Heart right ventricle (tissue), 16 donors: ENCODE measurements at regions not wholly inside any gene's neighbourhood (a gene's known extent, or its start where the extent isn't known, plus 50 kb on each side); places are given as distances from the start of the nearest gene placed in this dataset.

Experiments
- ATAC-seq, 8 donors: fragments of 200-7000 bp; cut with Tn5 transposase; one replicate each; pipeline ENCODE4 v1.9.1; 2020; ENCODE audit warnings: mild to moderate bottlenecking in 8 of 8, moderate library complexity in 8 of 8, moderate number of reproducible peaks in 1 of 8
- DNase-seq, 2 donors: peaks; one replicate each; pipeline ENCODE4 v3.0.0-alpha.2; 2020
- H3K27ac ChIP-seq, 10 donors: fragments of 200-600 bp; sonication (generic) in 2 of 10; one replicate each; pipeline versions ENCODE4 v1.5.0 to v1.8.0; 2020 to 2022; ENCODE audit warnings: mild to moderate bottlenecking in 3 of 10
- H3K27me3 ChIP-seq, 7 donors: fragments of 200-600 bp; one replicate each; pipeline ENCODE4 v1.8.0; 2021 to 2022; ENCODE audit warnings: mild to moderate bottlenecking in 2 of 7
- H3K36me3 ChIP-seq, 9 donors: fragments of 200-600 bp; sonication (generic) in 1 of 9; one replicate each; pipeline versions ENCODE4 v1.5.0 to v1.8.0; 2020 to 2022; ENCODE audit warnings: mild to moderate bottlenecking in 2 of 9
- H3K4me1 ChIP-seq, 9 donors: fragments of 200-600 bp; sonication (generic) in 1 of 9; one replicate each; pipeline versions ENCODE4 v1.5.0 to v1.8.0; 2020 to 2022; ENCODE audit warnings: mild to moderate bottlenecking in 4 of 9
- H3K4me3 ChIP-seq, 10 donors: fragments of 200-600 bp; sonication (generic) in 2 of 10; one replicate each; pipeline versions ENCODE4 v1.5.0 to v1.8.0; 2020 to 2022; ENCODE audit warnings: mild to moderate bottlenecking in 7 of 10, moderate library complexity in 2 of 10
- H3K9me3 ChIP-seq, 11 donors: fragments of 200-600 bp in 10 of 11; sonication (generic) in 2 of 11; one replicate each; pipeline versions ENCODE4 v1.5.0 to v1.8.0; 2013 to 2022; ENCODE audit warnings: mild to moderate bottlenecking in 2 of 11, control low read depth in 1 of 11, moderate library complexity in 1 of 11
- CTCF ChIP-seq, 9 donors: fragments of 200-600 bp; sonication (generic) in 2 of 9; IDR thresholded peaks; one replicate each; pipeline versions ENCODE4 v1.5.0 to v1.8.0; 2021 to 2022; ENCODE audit warnings: antibody characterized with exemption in 9 of 9, mild to moderate bottlenecking in 5 of 9, moderate library complexity in 1 of 9
- WGBS, 2 donors: extraction: QIAGEN DNeasy Blood & Tissue Kit; methylation state at CpG; one replicate each; pipeline ENCODE4 v1.1.7; 2013; ENCODE audit warnings: inconsistent platforms in 1 of 2; 5-methylcytosine and 5-hydroxymethylcytosine counted together
- intact Hi-C, 10 donors: fragments of 100-400 bp; cut with DNase I; formaldehyde crosslinking; loops; one replicate each; pipeline versions ENCODE4 v1.11.1 to v1.14.2; 2022
- donor health status: Arrhythmogenic right ventricular cardiomyopathy.
- donor health status: ischemic (EF 13 %, LVEDD 7.1; RV severe dilation, severe dysfunction).
- donor health status: healthy with polysubstance abuse.
- donor health status: DM: no; HTN: yes; CAD: no.
- donor health status: DM: no; HTN: no; CAD: no.
- donor health status: ischemic (EF 25% LVEDD 6.9; RV normal size, moderate dysfunction).
- donor health status: ischemic (EF 25% LVEDD 5.7; RV mildly dilated, moderate dysfunction).
- donor health status: healthy.
- donor health status: DM: yes; HTN: yes; CAD: no.
- donor health status: Ischemic cardiomyopathy.
- donor health status: ischemic (EF 35%, LVEDD 5.7; RV mildly dilated, moderate dysfunction).
- donor health status: nonischemic (EF 11% LVEDD 7.7; RV severe dilation, severe dysfunction).
- donor health status: DM: yes; HTN: yes; CAD: no.
- donor health status: PGD.
- donor health status: ischemic (EF 29% LVEDD 5.4; RV normal size, mild dysfunction).
- donor health status: nonischemic (EF 23%, LVEDD 6.1; RV moderate dilation, normal function).

- no peak for DNase-seq
- WGBS, 2 donors: 88 to 91% methylated on average over 2 of the region's 2 CpGs
Observed at GRCh38 chr7:94111009-94111408, 106.9 kb upstream of the BET1 start.

GRCh38 chr7:94115316-94115715 is 111.2 kb upstream of the BET1 start:
- no peaks in the 10 kb centered on the region for H3K36me3 ChIP-seq
- WGBS, 2 donors: 88 to 89% methylated on average over 2 of the region's 2 CpGs
- no peak overlapping the region for H3K27ac ChIP-seq
- TF ChIP-seq CTCF (IDR thresholded peaks at IDR 0.05): no peak
- H3K4me3 ChIP-seq: no peak overlapping the region
- no peaks in the 10 kb centered on the region for H3K27me3 ChIP-seq
- DNase-seq: no peak
- no peaks in the 10 kb centered on the region for H3K9me3 ChIP-seq
- intact Hi-C loops: no loop called here
- no peak for ATAC-seq
- H3K4me1 ChIP-seq: no peaks in the 10 kb centered on the region

More at GRCh38 chr7:94111009-94111408, 106.9 kb upstream of the BET1 start:
- Histone ChIP-seq H3K4me3 (no peak overlapping the region), H3K4me1 (no peaks in the 10 kb centered on the region), H3K27me3 (no peaks in the 10 kb centered on the region), H3K36me3 (no peaks in the 10 kb centered on the region), H3K9me3 (no peaks in the 10 kb centered on the region), H3K27ac (no peak overlapping the region)
- TF ChIP-seq CTCF (IDR thresholded peaks at IDR 0.05): no peak
- intact Hi-C loops: no loop called here
- no peak for ATAC-seq

- DNase-seq: no peak
- Histone ChIP-seq H3K9me3 (no peaks in the 10 kb centered on the region), H3K36me3 (no peaks in the 10 kb centered on the region), H3K4me1 (no peaks in the 10 kb centered on the region), H3K27me3 (no peaks in the 10 kb centered on the region), H3K27ac (no peak overlapping the region), H3K4me3 (no peak overlapping the region)
- intact Hi-C loops: no loop called here
- TF ChIP-seq CTCF (IDR thresholded peaks at IDR 0.05): no peak
- 78 to 85% methylated on average over 1 of the region's 1 CpG for WGBS, 2 donors
- ATAC-seq: no peak
Observed at GRCh38 chr7:94123136-94123535, 119.0 kb upstream of the BET1 start.

- ATAC-seq (no peak), DNase-seq (no peak)
- H3K9me3 ChIP-seq: no peaks in the 10 kb centered on the region
- no peak for TF ChIP-seq CTCF (IDR thresholded peaks at IDR 0.05)
- H3K36me3 ChIP-seq: no peaks in the 10 kb centered on the region
- H3K27ac ChIP-seq: no peak overlapping the region
- H3K27me3 ChIP-seq: no peaks in the 10 kb centered on the region
- intact Hi-C loops: no loop called here
- peaks cover 0 to 11% (median 0%) of the 10 kb centered on the region in 9 donors for H3K4me1 ChIP-seq
- H3K4me3 ChIP-seq: no peak overlapping the region
Observed at GRCh38 chr7:94127026-94127425, 122.9 kb upstream of the BET1 start.

GRCh38 chr7:94128072-94128471 is 123.9 kb upstream of the BET1 start:
- no peak for ATAC-seq
- WGBS, 2 donors: 75 to 93% methylated on average over 2 of the region's 2 CpGs
- Histone ChIP-seq H3K4me1 (peaks cover 0 to 11% (median 0%) of the 10 kb centered on the region in 9 donors), H3K9me3 (no peaks in the 10 kb centered on the region), H3K36me3 (no peaks in the 10 kb centered on the region), H3K27ac (no peak overlapping the region), H3K27me3 (no peaks in the 10 kb centered on the region), H3K4me3 (no peak overlapping the region)
- intact Hi-C loops: no loop called here
- no peak for DNase-seq
- no peak for TF ChIP-seq CTCF (IDR thresholded peaks at IDR 0.05)
